ENCODE measurements at regions not wholly inside any gene's neighbourhood (a gene's known extent, or its start where the extent isn't known, plus 50 kb on each side); places are given as distances from the start of the nearest gene placed in this dataset.

- TF ChIP-seq CTCF (IDR thresholded peaks at IDR 0.05): no peak
- no peak for DNase-seq
- no peaks in the 10 kb centered on the region for H3K4me1 ChIP-seq
- no peak for ATAC-seq
- intact Hi-C loops (cut with DNase I): no loop called here
- H3K27ac ChIP-seq: no peak overlapping the region
- no peaks in the 10 kb centered on the region for H3K9me3 ChIP-seq
- 95 to 97% (median 97%) methylated on average over 19 of the region's 19 CpGs for WGBS, 3 donors
- no peaks in the 10 kb centered on the region for H3K27me3 ChIP-seq (ENCODE audit: insufficient read depth in 3 of 3, low read length in 2 of 3)
- H3K4me3 ChIP-seq: no peak overlapping the region
- H3K36me3 ChIP-seq (ENCODE audit: insufficient read depth in 1 of 2, low read depth in 1 of 2): no peaks in the 10 kb centered on the region
These were observed 117.2 kb downstream of the C7orf25 start for GRCh38 chr7:42794673-42795072.

GRCh38 chr7:42792841-42793240 lies 119.0 kb downstream of the C7orf25 start:
- TF ChIP-seq CTCF (IDR thresholded peaks at IDR 0.05): no peak
- 84 to 92% (median 89%) methylated on average over 3 of the region's 3 CpGs for WGBS, 3 donors
- intact Hi-C loops (cut with DNase I): no loop called here
- Histone ChIP-seq H3K9me3 (no peaks in the 10 kb centered on the region), H3K36me3 (ENCODE audit: insufficient read depth in 1 of 2, low read depth in 1 of 2) (no peaks in the 10 kb centered on the region), H3K4me1 (no peaks in the 10 kb centered on the region), H3K27me3 (ENCODE audit: insufficient read depth in 3 of 3, low read length in 2 of 3) (no peaks in the 10 kb centered on the region), H3K4me3 (no peak overlapping the region), H3K27ac (no peak overlapping the region)
- ATAC-seq: no peak
- no peak for DNase-seq

GRCh38 chr7:42790196-42790595 lies 121.7 kb downstream of the C7orf25 start:
- Histone ChIP-seq H3K4me1 (no peaks in the 10 kb centered on the region), H3K27me3 (ENCODE audit: insufficient read depth in 3 of 3, low read length in 2 of 3) (no peaks in the 10 kb centered on the region), H3K4me3 (no peak overlapping the region), H3K36me3 (ENCODE audit: insufficient read depth in 1 of 2, low read depth in 1 of 2) (no peaks in the 10 kb centered on the region), H3K27ac (no peak overlapping the region), H3K9me3 (no peaks in the 10 kb centered on the region)
- TF ChIP-seq CTCF (IDR thresholded peaks at IDR 0.05): no peak
- intact Hi-C loops (cut with DNase I): no loop called here
- ATAC-seq: no peak
- no peak for DNase-seq
- WGBS, 3 donors: 21 to 41% (median 29%) methylated on average over 1 of the region's 1 CpG

GRCh38 chr7:42774436-42774835 lies 137.4 kb downstream of the C7orf25 start:
- no peaks in the 10 kb centered on the region for H3K27me3 ChIP-seq (ENCODE audit: insufficient read depth in 3 of 3, low read length in 2 of 3)
- peaks cover 3% of the 10 kb centered on the region for H3K9me3 ChIP-seq
- DNase-seq (no peak), ATAC-seq (no peak)
- H3K4me3 ChIP-seq: no peak overlapping the region
- WGBS, 3 donors: 85 to 93% (median 92%) methylated on average over 4 of the region's 4 CpGs
- H3K27ac ChIP-seq: no peak overlapping the region
- no peaks in the 10 kb centered on the region for H3K36me3 ChIP-seq (ENCODE audit: insufficient read depth in 1 of 2, low read depth in 1 of 2)
- TF ChIP-seq CTCF (IDR thresholded peaks at IDR 0.05): no peak
- intact Hi-C loops (cut with DNase I): no loop called here
- no peaks in the 10 kb centered on the region for H3K4me1 ChIP-seq

GRCh38 chr7:42770114-42770513 lies 141.8 kb downstream of the C7orf25 start:
- H3K27me3 ChIP-seq (ENCODE audit: insufficient read depth in 3 of 3, low read length in 2 of 3): no peaks in the 10 kb centered on the region
- DNase-seq (no peak), ATAC-seq (no peak)
- H3K9me3 ChIP-seq: no peaks in the 10 kb centered on the region
- no peaks in the 10 kb centered on the region for H3K4me1 ChIP-seq
- 93 to 96% (median 93%) methylated on average over 3 of the region's 3 CpGs for WGBS, 3 donors
- H3K36me3 ChIP-seq (ENCODE audit: insufficient read depth in 1 of 2, low read depth in 1 of 2): no peaks in the 10 kb centered on the region
- no peak for TF ChIP-seq CTCF (IDR thresholded peaks at IDR 0.05)
- no peak overlapping the region for H3K4me3 ChIP-seq
- H3K27ac ChIP-seq: no peak overlapping the region
- intact Hi-C loops (cut with DNase I): no loop called here
